ENCODE measurements at regions not wholly inside any gene's neighbourhood (a gene's known extent, or its start where the extent isn't known, plus 50 kb on each side); places are given as distances from the start of the nearest gene placed in this dataset.

DNA sequence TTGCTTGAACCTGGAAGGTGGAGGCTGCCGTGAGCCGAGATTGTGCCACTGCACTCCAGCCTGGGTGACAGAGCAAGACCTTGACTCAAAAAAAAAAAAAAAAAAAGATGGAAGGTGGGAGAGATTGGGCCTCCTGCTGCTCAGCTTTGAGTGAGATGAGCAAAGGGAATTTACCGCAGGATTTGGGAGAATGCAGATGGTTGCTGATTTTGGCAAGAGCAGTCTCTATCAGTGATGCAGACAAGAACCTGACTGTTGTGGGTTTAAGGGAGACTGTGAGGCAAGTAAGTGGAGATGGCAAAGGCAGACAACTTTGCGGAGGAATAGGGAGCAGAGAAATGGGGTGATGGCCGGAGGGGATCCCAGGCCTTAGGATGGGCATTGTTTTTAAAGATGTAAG is 1140.8 kb upstream of the AUTS2 start:
- no peak for DNase-seq

DNA sequence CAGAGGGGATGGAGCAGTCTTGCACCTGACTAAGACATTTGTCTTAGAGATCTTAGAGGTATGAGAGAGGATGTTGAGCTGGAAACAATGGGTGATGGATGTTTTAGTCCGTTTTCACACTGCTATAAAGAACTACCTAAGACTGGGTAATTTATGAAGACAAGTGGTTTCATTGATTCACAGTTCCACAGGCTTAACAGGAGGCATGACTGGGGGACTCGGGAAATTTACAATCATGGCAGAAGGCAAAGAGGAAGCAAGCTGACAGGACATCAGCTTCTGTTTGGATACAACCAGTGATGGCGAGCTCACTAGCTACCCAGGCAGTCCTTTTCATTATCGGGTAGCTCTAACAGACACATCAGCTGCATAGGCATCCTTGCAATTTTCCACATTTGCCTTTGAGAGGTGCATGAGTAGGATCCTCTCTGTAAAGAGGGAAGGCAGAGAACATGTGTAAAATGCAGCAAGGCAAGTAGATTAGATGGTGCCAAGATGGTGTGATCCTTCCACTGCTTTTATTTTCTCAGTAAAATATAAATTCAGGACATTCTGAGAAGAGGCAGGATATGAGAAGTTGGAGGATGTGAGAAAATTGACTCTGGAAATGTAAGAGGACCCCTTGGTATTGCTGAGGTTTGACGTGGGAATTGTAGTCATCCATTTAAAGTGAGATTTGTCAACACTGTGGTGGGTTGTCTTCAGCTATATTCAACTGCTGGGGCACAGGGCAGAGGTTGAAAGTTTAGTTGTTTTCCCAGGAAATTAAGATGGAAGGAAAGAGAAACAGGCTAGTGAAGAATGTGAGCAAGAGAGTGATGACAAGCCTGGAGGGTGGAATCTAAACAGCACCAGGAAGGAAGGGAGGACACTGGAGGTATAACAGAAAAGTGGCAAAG is 1140.0 kb upstream of the AUTS2 start:
- no peak for DNase-seq

DNA sequence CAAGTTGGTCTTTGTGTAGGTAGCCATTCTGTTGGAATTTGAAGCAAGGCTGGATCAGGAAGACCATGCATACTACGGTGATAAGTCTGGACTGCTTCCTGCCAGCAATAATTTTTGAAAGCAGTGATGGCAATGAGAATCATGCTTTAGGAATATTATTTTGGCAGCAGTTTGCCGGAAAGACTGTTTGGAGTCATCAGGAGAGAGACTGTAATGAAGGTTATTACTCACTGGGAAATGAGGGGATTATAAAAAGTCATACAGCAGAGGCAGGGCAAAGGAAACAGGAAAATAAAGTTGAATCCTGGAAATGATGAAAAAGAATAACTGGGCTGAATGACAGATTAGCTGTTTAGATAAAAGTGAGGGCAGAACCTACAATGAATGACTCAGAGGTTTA is 1136.8 kb upstream of the AUTS2 start:
- DNase-seq, result no peak

DNA sequence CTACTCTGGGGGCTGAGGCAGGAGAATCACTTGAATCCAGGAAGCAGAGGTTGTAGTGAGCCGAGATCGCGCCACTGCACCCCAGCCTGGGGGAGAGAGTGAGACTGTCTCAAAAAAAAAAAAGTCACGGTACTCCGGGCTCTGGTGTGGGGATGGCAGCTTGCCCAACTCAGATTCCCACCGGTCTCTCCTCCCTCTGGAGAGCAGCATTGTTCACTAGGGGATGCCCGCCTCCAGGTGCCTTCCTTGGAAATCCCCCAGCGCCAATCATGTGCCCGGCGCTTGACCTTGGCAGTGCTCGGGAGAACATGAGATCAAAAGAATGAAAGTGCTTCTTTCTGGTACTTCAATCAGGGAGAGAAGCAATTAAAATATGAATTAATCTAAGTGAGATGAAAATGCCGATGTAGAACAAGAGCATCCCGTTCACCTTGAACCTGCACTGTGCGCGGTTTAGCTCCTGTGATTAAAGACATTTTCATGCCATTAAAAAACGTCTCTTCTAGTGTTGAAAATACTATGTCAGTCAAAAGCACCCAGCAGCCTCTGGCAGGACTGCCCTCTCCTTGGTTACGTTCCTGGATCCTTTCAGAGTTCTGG is 1127.3 kb upstream of the AUTS2 start:
- no peak for DNase-seq

DNA sequence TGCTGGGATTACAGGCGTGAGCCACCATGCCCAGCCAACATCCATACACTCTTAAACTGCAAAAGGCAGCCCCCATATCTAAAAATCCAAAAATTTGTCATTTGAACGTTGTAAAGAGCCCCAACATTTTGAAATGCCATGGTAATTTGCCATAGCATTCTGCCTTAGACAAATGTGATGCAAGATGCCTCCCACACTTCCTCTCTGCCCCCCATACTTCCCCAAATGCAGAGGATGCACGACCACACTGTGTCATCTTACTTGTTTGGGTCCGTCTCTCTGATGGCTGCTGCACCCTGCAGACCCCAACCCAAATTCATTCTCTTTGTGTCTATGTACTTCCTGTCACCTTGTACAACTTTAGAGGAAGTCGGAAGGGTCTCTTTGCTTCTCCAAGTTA is 1125.6 kb upstream of the AUTS2 start:
- no peak for DNase-seq

DNA sequence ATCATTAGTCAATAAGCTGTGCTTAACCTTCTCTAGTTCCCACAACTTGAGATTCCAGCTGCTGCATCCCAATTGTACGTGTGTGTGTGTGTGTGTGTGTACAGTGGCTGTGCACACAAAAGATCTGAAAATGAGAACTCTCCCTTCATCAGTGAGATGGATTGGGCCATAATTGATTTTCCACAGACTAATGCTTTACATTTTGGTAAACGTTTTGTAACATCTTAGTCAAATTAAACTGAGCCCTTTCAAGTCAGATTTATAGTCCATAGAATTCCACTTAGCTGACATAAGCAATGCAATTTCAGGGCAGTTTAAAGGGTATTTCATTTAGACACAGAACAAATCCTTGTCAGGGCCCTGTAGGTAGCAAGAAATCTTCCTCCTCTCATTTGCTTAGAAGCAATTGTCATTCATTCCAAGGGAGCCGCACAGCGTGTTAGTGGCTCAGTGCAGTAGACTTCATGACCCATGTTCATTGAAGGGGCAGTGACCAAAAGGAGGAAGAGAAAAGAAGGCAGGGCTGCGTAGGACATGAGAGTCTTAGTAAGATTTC is 1123.5 kb upstream of the AUTS2 start:
- DNase-seq, result no peak

DNA sequence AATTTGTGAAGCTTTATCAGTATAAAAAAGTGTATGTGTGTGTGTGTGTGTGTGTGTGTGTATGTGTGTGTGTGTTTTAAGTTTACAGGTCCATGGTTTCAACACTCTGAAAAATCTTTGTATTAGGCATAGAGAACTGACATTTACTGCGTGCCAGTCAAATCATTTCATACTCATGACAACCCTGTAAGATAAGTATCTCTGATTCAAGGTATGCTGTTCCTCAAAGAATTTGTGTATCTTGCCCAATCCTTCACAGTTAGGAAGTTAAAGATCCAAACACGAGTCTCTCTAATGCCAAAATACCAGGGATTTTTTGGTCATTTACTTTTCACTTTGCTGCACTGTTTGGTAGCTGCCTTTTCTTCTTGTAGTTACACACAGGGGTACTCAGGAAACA is 1121.3 kb upstream of the AUTS2 start:
- DNase-seq, result no peak

DNA sequence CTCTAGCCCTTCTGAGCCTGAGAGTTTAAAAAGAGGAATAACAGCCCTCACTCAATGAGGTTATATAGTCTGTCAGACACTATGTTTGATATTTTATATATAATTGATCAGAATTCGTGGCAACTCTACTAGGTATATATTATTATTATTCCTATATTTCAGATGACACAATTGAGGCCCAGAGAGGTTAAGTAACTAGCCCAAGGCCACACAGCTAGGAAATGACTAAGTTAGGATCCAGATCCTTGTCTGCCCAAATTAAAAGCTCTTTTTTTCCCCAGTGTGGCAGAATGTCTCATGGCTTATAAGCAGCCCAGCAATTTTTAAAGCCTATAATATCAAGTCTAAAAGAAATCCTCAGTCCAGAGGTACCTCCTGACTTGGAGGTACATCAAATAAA is 1119.9 kb upstream of the AUTS2 start:
- DNase-seq, result no peak

DNA sequence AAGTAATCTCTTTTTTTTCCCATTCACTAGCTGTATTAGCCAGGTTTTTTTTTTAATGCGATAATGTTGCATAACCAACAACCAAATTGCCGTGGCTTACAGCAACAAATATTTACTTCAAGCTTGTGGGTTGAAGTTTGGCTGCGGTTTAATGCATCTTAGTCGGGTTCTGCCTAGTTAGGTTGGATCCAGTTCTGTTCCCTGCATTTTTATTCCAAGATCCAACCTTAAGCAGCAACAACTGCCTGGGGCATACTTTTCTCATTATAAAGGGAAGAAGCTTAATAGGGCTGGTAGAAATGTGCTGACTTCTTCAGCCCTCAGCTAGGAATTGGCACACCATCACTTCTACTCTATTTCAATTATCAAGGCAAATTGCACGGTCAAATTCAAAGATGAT is 1115.5 kb upstream of the AUTS2 start:
- DNase-seq, result no peak

DNA sequence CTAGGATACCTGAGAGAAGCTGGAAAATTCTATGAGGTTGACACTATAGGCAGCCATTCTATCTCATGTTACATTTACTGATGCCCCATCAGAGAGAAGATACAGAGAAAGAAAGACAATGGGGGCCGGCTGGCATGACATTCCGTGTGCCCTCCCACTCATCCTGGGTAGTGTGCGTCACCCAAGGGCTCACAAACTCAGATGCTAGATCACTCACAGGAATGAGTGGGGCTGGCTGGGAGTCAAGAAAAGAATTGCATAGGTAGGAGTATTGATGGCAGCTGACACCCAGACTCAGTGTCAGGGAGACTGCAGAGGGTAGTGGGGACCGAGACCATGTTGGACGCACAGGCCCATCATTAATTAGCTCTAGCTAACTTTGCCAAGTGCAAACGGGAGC is 1113.5 kb upstream of the AUTS2 start:
- DNase-seq, result no peak

DNA sequence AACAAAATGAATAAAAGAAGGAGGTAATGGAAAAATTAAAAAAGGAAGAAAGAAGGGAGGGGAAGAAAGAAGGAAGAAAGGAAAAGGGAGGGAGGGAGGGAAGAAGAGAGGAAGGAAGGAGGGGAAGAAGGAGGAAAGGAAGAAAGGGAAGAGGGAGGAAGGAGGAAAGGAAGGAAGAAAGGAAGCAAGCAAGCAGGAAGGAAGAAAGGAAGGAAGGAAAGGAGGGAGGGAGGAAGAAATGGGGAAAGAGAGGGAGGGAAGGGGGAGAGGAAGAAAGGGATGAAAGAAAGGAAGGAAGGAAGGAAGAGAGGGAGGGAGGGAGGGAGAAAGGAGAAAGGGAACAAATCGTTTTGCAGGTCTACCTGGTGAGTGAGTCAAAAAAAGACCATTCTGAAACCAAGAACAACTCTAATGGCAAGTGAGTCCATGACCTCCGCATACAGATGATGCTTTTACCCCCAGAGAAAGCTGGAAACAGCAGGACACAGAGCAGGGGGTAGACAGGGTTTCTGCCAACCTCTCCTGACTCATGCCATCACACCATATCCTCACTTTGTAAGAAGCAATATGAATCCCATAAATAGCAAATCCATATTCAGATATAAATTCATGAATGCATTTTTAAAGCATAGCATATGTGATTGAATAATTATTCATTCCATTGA is 1112.9 kb upstream of the AUTS2 start:
- DNase-seq, result no peak

DNA sequence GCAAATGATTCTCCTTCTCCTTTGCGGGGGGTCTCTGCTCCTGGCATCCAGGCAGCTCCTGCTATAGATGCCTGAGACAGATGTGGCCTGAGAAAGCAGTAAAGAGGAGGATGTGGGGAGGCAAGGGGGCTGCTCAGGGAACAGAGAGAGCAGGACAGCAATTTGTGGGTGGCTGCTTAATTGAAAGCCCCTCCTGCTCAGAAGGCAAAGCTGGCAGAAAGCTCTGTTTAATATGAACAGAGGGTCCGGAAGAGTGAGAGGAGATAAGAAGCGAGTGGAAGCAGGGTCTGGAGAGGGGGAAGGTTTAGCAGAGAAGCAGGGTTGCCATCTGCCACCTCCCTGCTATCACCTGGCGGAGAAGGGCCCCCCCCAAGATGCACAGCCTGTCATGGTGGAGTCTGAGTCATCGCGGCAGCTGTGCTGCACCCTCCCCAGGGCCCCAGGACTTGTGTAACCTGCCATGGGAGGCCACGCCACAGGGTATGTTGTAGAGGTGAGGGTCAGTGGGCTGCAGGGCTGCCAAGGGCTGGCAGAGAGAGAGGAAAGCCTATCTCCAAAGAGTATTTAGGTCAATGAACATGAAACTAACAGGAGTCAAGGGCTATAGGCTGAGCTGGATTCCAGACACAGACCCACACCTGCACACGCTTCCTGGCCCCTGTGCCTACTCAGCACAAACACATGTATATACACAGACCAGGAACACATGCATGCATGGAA is 1109.8 kb upstream of the AUTS2 start:
- DNase-seq, result no peak

DNA sequence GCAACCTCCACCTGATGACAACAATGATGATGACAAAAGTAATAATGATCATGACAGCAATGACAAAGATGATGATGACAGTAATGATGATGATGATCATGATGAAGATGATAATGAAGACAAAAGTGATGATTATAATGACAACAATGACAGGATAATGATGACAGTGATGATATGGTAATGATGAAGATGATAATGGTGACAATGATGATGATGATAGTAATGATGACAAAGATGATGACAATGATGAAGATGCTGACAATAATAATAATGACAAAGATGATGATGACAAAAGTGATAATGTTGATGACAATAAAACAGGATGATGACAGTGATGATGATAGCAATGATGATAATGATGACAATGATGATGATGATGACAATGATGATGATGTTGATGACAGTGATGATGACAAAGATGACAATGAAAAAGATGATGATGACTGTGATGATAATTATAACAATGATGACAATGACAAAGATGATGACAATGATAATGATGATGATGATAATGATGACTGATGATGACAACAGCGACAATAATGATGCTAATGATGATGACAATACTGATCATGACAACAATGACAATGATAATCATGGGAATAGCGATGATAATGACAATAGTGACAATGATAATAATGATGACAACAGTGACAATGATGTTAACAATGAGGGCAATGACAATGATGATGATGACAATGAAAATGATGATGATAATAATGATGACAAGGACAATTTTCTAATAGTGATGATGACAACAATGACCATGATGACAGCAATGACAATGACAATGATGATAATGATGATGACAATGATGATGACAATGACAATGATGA is 1106.5 kb upstream of the AUTS2 start:
- DNase-seq, result no peak

DNA sequence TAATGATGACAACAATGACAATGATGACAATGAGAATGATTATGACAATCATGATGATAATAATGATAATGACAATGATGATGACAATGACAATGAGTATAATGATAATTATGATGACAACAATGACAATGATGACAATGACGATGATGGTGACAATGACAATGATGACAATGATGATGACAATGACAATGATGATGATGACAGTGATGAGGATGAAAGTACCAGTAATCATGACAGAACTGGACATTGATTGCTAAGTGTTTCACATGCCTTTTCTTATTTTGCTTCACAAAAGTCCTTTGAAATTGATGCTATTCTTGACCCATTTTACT is 1106.0 kb upstream of the AUTS2 start:
- DNase-seq, result no peak

DNA sequence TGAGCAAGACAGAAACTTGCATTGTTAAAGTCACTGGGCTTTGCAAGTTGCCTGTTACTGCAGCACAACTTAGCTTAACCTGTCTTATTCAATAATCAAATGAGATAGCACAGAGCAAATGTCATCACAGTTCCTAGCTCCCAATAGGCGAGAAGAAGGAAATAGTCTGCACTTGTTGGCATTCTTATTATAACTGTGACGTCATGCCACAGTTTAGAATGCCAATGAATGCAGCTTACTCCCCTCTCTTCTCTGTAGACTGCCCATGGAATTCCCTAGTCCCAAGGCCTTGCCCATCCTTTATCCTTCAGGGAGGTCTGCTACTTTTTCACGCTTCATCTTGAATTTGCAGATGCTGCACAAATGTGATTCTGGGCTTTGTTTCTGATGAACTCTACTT is 1094.9 kb upstream of the AUTS2 start:
- no peak for DNase-seq

DNA sequence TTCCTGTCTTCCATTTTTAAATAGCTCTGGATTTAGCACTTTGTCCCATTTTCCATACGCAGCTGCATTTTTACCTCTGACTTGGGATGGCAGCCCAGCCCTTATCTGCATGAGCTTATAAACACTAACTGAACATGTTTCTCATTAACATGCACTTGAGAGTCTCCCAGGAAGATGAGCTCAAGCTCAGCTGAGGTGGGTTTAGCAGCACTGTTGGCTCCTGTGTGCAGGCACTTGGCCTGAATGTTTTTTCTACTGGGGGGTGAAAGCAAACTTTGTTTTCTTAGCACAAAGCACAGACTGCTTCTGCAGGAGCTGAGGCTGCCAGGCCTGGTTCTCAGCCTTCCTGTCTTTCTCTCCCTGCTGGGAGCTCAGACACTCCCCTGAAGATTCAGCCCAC is 1093.6 kb upstream of the AUTS2 start:
- no peak for DNase-seq

DNA sequence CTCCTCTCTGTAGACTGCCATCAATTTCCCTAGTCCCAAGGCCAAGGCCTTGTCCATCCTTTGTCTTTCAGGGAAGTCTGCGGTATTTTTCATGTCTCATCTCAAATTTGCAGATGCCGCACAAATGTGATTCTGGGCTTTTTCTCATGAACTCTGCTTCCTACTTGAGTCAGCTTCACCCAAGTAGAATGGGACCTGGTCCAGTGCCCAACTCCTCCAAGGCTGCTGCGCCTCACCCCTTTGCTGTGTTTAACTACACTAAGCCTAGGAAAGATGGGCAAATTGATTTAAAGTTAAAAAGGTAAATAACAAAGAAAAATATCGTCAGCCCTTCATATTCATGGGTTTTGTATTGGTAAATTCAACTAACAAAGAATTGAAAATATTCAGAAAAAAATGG is 1092.6 kb upstream of the AUTS2 start:
- DNase-seq, result no peak

DNA sequence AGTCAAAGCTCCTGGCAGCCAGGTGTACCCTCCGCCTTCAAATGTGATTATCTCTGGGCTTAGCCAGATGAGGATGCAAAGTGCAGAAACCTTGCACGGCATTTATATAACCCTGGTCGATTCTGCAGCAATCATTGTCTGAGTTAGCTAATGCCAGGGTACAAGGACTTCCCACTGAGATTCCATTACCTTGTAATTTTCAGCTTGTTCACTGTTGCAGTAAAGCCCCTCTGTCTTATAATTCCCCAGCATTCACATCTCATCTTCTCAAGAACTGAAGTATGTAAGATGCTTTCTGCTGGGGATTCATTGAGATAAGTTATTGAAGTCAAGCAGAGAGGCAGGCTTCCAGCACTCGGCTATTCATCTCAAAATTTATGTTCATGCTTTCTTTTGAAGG is 1090.6 kb upstream of the AUTS2 start:
- DNase-seq, result no peak

DNA sequence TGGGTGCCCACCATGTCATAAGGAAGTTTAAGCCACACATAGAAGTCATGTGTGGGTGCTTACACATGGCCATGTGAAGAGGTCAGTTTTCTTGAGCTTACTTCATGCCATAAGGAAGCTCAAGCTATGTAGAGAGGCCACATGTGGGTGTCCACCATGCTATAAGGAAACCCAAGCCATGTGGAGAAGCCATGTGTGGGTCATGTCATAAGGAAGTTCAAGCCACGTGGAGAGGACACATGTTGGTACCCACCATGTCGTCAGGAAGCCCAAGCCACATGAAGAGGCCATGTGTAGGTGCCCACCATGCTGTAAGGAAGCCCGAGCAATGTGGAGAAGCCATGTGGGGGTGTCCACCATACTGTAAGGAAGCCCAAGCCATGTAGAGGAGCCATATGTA is 1089.2 kb upstream of the AUTS2 start:
- no peak for DNase-seq

DNA sequence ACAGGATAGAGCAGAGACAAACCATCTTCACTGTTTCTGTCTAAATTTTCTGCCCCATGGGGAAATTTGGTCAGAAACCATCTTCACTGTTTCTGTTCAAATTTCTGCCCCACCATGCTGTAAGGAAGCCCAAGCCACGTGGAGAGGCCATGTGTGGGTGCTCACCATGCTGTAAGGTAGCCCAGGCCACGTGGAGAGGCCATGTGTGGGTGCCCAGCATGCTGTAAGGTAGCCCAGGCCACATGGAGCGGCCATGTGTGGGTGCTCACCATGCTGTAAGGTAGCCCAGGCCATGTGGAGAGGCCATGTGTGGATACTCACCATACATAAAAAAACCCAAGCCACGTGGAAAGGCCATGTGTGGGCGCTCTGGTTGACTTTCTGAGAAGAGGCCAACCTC is 1088.7 kb upstream of the AUTS2 start:
- no peak for DNase-seq

DNA sequence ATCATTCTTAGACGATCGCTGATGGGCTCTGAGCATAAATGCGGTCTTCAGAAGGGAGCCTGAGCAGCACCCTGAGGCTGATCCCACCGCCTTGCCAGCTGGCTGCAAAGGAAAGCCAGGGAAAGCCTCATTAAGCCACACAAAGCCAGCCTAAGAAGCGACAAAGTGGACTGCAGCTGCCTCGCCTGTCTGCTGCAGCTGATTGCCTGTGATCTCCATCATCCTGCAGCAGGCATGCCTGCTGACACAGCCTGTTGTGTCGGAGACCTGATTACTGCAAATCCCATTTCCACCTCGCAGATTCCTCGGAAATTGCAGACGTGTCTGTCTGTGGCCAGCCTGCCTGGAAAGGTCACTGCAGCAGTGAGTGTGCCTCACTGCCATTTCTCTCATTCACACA is 1087.0 kb upstream of the AUTS2 start:
- no peak for DNase-seq

DNA sequence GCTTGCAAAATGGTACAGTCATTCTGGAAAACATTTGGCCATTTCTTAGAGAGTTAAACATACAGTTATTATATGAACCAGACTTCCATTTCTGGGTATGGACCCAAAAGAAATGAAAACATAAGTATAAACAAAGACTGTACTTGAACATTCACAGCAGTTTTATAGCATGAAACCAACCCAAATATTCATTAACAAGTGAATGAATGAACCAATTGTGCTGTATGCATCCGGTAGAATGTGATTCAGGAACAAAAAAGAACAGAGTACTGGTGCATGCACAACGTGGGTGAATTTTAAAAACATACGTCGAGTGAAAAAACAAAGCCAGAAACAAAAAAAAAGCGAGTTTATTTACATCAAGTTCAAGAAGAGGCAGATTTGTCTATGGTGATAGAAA is 1085.8 kb upstream of the AUTS2 start:
- no peak for DNase-seq

DNA sequence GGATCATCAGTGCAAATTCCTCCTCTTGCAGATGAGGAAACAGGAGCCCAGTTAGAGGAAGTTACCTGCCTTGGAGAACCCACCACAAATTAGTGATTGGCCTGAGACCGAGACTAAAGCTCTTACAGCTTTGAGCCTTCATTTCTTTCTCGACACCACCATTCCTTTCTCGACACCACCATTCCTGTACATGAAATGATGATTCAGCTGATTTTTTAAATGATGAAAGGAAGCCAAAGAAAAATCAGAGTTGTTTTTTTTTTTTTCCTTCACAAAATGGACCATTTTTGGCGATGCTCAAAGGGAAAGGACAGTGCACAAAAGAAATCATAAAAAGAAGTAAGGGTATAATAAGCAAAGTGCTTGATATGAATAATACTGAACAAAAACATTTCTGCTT is 1080.2 kb upstream of the AUTS2 start:
- DNase-seq, result no peak

Data from GF-D8 (cell line).